Medulla oblongata (tissue), 1 donor: ENCODE measurements at regions not wholly inside any gene's neighbourhood (a gene's known extent, or its start where the extent isn't known, plus 50 kb on each side); places are given as distances from the start of the nearest gene placed in this dataset.
"Not testable (repeated sequence)": the region's sequence is repeated elsewhere in the genome, so short reads cannot be mapped to it uniquely, and the experiment has no call there.

Source experiments
- DNase-seq: peaks from one replicate; pipeline ENCODE4 v3.0.0-alpha.2; 2015; ENCODE audit errors: extremely low spot score

GRCh38 chr18:34280000-34280399, 55.3 kb upstream of the NOL4 start:
- DNase-seq: no peak

GRCh38 chr18:34280653-34281052, 55.9 kb upstream of the NOL4 start:
- no peak for DNase-seq

- no peak for DNase-seq
Measured at GRCh38 chr18:34281290-34281689, 56.6 kb upstream of the NOL4 start.

GRCh38 chr18:34281722-34282121, 57.0 kb upstream of the NOL4 start:
- DNase-seq: no peak

- DNase-seq: no peak
Measured at GRCh38 chr18:34283506-34283905, 58.8 kb upstream of the NOL4 start.

GRCh38 chr18:34287825-34288224, 63.1 kb upstream of the NOL4 start:
- no peak for DNase-seq

- no peak for DNase-seq
Measured at GRCh38 chr18:34292594-34292993, 67.9 kb upstream of the NOL4 start.

- no peak for DNase-seq
Measured at GRCh38 chr18:34297287-34297686, 72.6 kb upstream of the NOL4 start.

- no peak for DNase-seq
Measured at GRCh38 chr18:34299828-34300227, 75.1 kb upstream of the NOL4 start.

- DNase-seq: no peak
Measured at GRCh38 chr18:34311468-34311867, 86.8 kb upstream of the NOL4 start.

GRCh38 chr18:34314847-34315246, 90.1 kb upstream of the NOL4 start:
- DNase-seq: no peak

GRCh38 chr18:34315591-34316352, 91.1 kb upstream of the NOL4 start:
- no peak for DNase-seq

- DNase-seq: no peak
Measured at GRCh38 chr18:34320267-34320666, 95.6 kb upstream of the NOL4 start.

- DNase-seq: no peak
Measured at GRCh38 chr18:34321066-34321465, 96.4 kb upstream of the NOL4 start.

GRCh38 chr18:34322365-34323289, 97.9 kb upstream of the NOL4 start:
- DNase-seq: peak; percentile 83

- no peak for DNase-seq
Measured at GRCh38 chr18:34329840-34330239, 105.1 kb upstream of the NOL4 start.

GRCh38 chr18:34330308-34330707, 105.6 kb upstream of the NOL4 start:
- no peak for DNase-seq

- DNase-seq: not testable (repeated sequence)
Measured at GRCh38 chr18:34330907-34331306, 106.2 kb upstream of the NOL4 start.

- DNase-seq: not testable (repeated sequence)
Measured at GRCh38 chr18:34331343-34331742, 106.6 kb upstream of the NOL4 start.

- no peak for DNase-seq
Measured at GRCh38 chr18:34339155-34339554, 114.4 kb upstream of the NOL4 start.

GRCh38 chr18:34342960-34343359, 118.2 kb upstream of the NOL4 start:
- DNase-seq: no peak

- no peak for DNase-seq
Measured at GRCh38 chr18:34345738-34346137, 121.0 kb upstream of the NOL4 start.

GRCh38 chr18:34350778-34351177, 126.1 kb upstream of the NOL4 start:
- DNase-seq: no peak
